Neural progenitor cell (in vitro differentiated cells): ENCODE measurements at regions not wholly inside any gene's neighbourhood (a gene's known extent, or its start where the extent isn't known, plus 50 kb on each side); places are given as distances from the start of the nearest gene placed in this dataset.

Experiments used
- DNase-seq: peaks from one replicate; pipeline ENCODE4 v3.0.0-alpha.2; 2016; ENCODE audit warnings: low spot score
- H2AFZ ChIP-seq: fragments of 200-600 bp; sonication (generic); replicated peaks from 2 replicates; pipeline ENCODE4 v1.6.1; 2016; ENCODE audit warnings: antibody characterized with exemption
- H3F3A ChIP-seq: fragments of 200-600 bp; sonication (generic); 2 replicates; pipeline ENCODE4 v1.6.1; 2016; ENCODE audit warnings: antibody characterized with exemption, low read depth
- H3K27ac ChIP-seq: fragments of 200-600 bp; sonication (generic); 2 replicates; pipeline ENCODE4 v1.5.1; 2016; ENCODE audit warnings: mild to moderate bottlenecking
- H3K27me3 ChIP-seq: fragments of 200-600 bp; sonication (generic); 2 replicates; pipeline ENCODE4 v1.6.1; 2016; ENCODE audit warnings: mild to moderate bottlenecking, moderate library complexity
- H3K36me3 ChIP-seq: fragments of 200-600 bp; sonication (generic); 2 replicates; pipeline ENCODE4 v1.5.1; 2016
- H3K4me1 ChIP-seq: fragments of 200-600 bp; sonication (generic); 2 replicates; pipeline ENCODE4 v1.6.1; 2016; ENCODE audit warnings: mixed run types
- H3K4me2 ChIP-seq: fragments of 200-600 bp; sonication (generic); 2 replicates; pipeline ENCODE4 v1.6.1; 2016
- H3K4me3 ChIP-seq: fragments of 200-600 bp; sonication (generic); 2 replicates; pipeline ENCODE4 v1.5.1; 2016
- H3K79me2 ChIP-seq: fragments of 200-600 bp; sonication (generic); 2 replicates; pipeline ENCODE4 v1.6.1; 2016; ENCODE audit warnings: low read depth
- H3K9ac ChIP-seq: fragments of 200-600 bp; sonication (generic); 2 replicates; pipeline ENCODE4 v1.6.1; 2016
- H3K9me3 ChIP-seq: fragments of 200-600 bp; sonication (generic); 2 replicates; pipeline ENCODE4 v1.5.1; 2016; ENCODE audit warnings: low read depth
- H4K20me1 ChIP-seq: fragments of 200-600 bp; sonication (generic); 2 replicates; pipeline ENCODE4 v1.6.1; 2016; ENCODE audit warnings: low read depth
- H3K27ac Mint-ChIP-seq: 3 replicates; pipeline ENCODE4 v1.8.0; 2021; ENCODE audit warnings: mixed read lengths
- H3K27me3 Mint-ChIP-seq: 2 replicates; pipeline ENCODE4 v1.8.0; 2022; ENCODE audit warnings: low read depth, mild to moderate bottlenecking, inconsistent platforms, moderate library complexity, mixed read lengths; ENCODE audit not compliant: insufficient read depth
- H3K36me3 Mint-ChIP-seq: 3 replicates; pipeline ENCODE4 v1.8.0; 2021; ENCODE audit warnings: mixed read lengths
- H3K4me1 Mint-ChIP-seq: 3 replicates; pipeline ENCODE4 v1.8.0; 2021; ENCODE audit warnings: mixed read lengths
- H3K4me3 Mint-ChIP-seq: 3 replicates; pipeline ENCODE4 v1.8.0; 2021; ENCODE audit warnings: mild to moderate bottlenecking, moderate library complexity, mixed read lengths
- H3K9me3 Mint-ChIP-seq: 3 replicates; pipeline ENCODE4 v1.8.0; 2020; ENCODE audit warnings: mixed read lengths
- EZH2 ChIP-seq: fragments of 200-600 bp; sonication (generic); IDR thresholded peaks from 2 replicates; pipeline ENCODE4 v1.6.1; 2017; ENCODE audit warnings: antibody characterized with exemption, mild to moderate bottlenecking, moderate library complexity
- EZH2phosphoT487 ChIP-seq: fragments of 200-600 bp; sonication (generic); IDR thresholded peaks from 2 replicates; pipeline ENCODE4 v1.6.1; 2017; ENCODE audit warnings: antibody characterized with exemption
- TF ChIP-seq, protein P1 (sequence below): fragments of 200-600 bp; sonication (generic); IDR thresholded peaks from 2 replicates; pipeline ENCODE4 v1.5.1; 2017; ENCODE audit warnings: antibody characterized with exemption, mild to moderate bottlenecking

GRCh38 chr14:55752580-55753390 is 172.8 kb downstream of the KTN1 start:
- Histone ChIP-seq H4K20me1 (no peaks in the 10 kb centered on the region), H3K9me3 (no peaks in the 10 kb centered on the region), H3K4me1 (peaks cover 41% of the 10 kb centered on the region), H3K4me3 (no peak overlapping the region), H3K27ac (no peak overlapping the region), H3K79me2 (no peaks in the 10 kb centered on the region), H3F3A (peaks cover 39% of the 10 kb centered on the region), H3K36me3 (no peaks in the 10 kb centered on the region), H3K4me2 (peak overlapping the region; percentile 54), H3K9ac (no peak overlapping the region), H2AFZ (no peak overlapping the region), H3K27me3 (peaks cover 13% of the 10 kb centered on the region)
- Mint-ChIP-seq H3K27ac (peak overlapping the region; percentile 88), H3K4me1 (peaks cover 41% of the 10 kb centered on the region), H3K9me3 (no peaks in the 10 kb centered on the region), H3K4me3 (no peak overlapping the region), H3K27me3 (peaks cover 5% of the 10 kb centered on the region), H3K36me3 (no peaks in the 10 kb centered on the region)
- TF ChIP-seq, protein P1, sequence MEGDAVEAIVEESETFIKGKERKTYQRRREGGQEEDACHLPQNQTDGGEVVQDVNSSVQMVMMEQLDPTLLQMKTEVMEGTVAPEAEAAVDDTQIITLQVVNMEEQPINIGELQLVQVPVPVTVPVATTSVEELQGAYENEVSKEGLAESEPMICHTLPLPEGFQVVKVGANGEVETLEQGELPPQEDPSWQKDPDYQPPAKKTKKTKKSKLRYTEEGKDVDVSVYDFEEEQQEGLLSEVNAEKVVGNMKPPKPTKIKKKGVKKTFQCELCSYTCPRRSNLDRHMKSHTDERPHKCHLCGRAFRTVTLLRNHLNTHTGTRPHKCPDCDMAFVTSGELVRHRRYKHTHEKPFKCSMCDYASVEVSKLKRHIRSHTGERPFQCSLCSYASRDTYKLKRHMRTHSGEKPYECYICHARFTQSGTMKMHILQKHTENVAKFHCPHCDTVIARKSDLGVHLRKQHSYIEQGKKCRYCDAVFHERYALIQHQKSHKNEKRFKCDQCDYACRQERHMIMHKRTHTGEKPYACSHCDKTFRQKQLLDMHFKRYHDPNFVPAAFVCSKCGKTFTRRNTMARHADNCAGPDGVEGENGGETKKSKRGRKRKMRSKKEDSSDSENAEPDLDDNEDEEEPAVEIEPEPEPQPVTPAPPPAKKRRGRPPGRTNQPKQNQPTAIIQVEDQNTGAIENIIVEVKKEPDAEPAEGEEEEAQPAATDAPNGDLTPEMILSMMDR: no peak
- TF ChIP-seq EZH2: no peak
- DNase-seq: peak; percentile 64

- Mint-ChIP-seq H3K27me3 (peaks cover 5% of the 10 kb centered on the region), H3K36me3 (no peaks in the 10 kb centered on the region), H3K9me3 (no peaks in the 10 kb centered on the region), H3K4me3 (no peak overlapping the region), H3K27ac (peak overlapping the region; percentile 31), H3K4me1 (peaks cover 50% of the 10 kb centered on the region)
- Histone ChIP-seq H3K4me3 (no peak overlapping the region), H3K4me1 (peaks cover 49% of the 10 kb centered on the region), H3K36me3 (no peaks in the 10 kb centered on the region), H3K4me2 (no peak overlapping the region), H4K20me1 (no peaks in the 10 kb centered on the region), H3K9me3 (no peaks in the 10 kb centered on the region), H2AFZ (no peak overlapping the region), H3F3A (peaks cover 34% of the 10 kb centered on the region), H3K27ac (no peak overlapping the region), H3K27me3 (peaks cover 9% of the 10 kb centered on the region), H3K79me2 (no peaks in the 10 kb centered on the region), H3K9ac (no peak overlapping the region)
- DNase-seq: no peak
- TF ChIP-seq, protein P1: no peak
- TF ChIP-seq EZH2phosphoT487 (no peak), EZH2 (no peak)
These were observed 174.5 kb downstream of the KTN1 start for GRCh38 chr14:55754471-55754870.

GRCh38 chr14:55754871-55755270 is 174.9 kb downstream of the KTN1 start:
- Histone ChIP-seq H4K20me1 (no peaks in the 10 kb centered on the region), H3K9me3 (no peaks in the 10 kb centered on the region), H3F3A (peaks cover 30% of the 10 kb centered on the region), H3K9ac (no peak overlapping the region), H3K4me2 (no peak overlapping the region), H3K27ac (no peak overlapping the region), H3K79me2 (no peaks in the 10 kb centered on the region), H2AFZ (no peak overlapping the region), H3K4me3 (no peak overlapping the region), H3K36me3 (no peaks in the 10 kb centered on the region), H3K27me3 (peaks cover 9% of the 10 kb centered on the region), H3K4me1 (peaks cover 48% of the 10 kb centered on the region)
- peak overlapping the region; percentile 31 for H3K27ac Mint-ChIP-seq
- peaks cover 49% of the 10 kb centered on the region for H3K4me1 Mint-ChIP-seq
- no peaks in the 10 kb centered on the region for H3K36me3 Mint-ChIP-seq
- peaks cover 5% of the 10 kb centered on the region for H3K27me3 Mint-ChIP-seq
- H3K4me3 Mint-ChIP-seq: no peak overlapping the region
- no peaks in the 10 kb centered on the region for H3K9me3 Mint-ChIP-seq
- DNase-seq: no peak
- TF ChIP-seq, protein P1: no peak
- no peak for TF ChIP-seq EZH2
- TF ChIP-seq EZH2phosphoT487: no peak
